IPS-15b (cell line): ENCODE measurements at regions not wholly inside any gene's neighbourhood (a gene's known extent, or its start where the extent isn't known, plus 50 kb on each side); places are given as distances from the start of the nearest gene placed in this dataset.

Experiments
- H3K27me3 ChIP-seq: one replicate; pipeline ENCODE4 v1.6.1; 2013; ENCODE audit warnings: low read length; ENCODE audit not compliant: control insufficient read depth, insufficient read depth
- H3K36me3 ChIP-seq: one replicate; pipeline ENCODE4 v1.6.1; 2013; ENCODE audit warnings: low read length; ENCODE audit not compliant: control insufficient read depth, insufficient read depth
- H3K4me1 ChIP-seq: one replicate; pipeline ENCODE4 v1.6.1; 2013; ENCODE audit warnings: mild to moderate bottlenecking, low read length; ENCODE audit not compliant: control insufficient read depth, insufficient read depth
- H3K4me3 ChIP-seq: one replicate; pipeline ENCODE4 v1.5.1; 2013; ENCODE audit warnings: low read depth, low read length
- H3K9ac ChIP-seq: one replicate; pipeline ENCODE4 v1.6.1; 2013; ENCODE audit warnings: low read depth, mild to moderate bottlenecking, low read length
- H3K9me3 ChIP-seq: one replicate; pipeline ENCODE4 v1.6.1; 2013; ENCODE audit warnings: mild to moderate bottlenecking, low read length; ENCODE audit not compliant: control insufficient read depth, insufficient read depth

- Histone ChIP-seq H3K4me3 (no peak overlapping the region), H3K9me3 (no peaks in the 10 kb centered on the region), H3K36me3 (no peaks in the 10 kb centered on the region), H3K4me1 (no peaks in the 10 kb centered on the region), H3K9ac (no peak overlapping the region), H3K27me3 (no peaks in the 10 kb centered on the region)
Observed at GRCh38 chr4:14897217-14897616, 105.1 kb upstream of the CPEB2 start.

GRCh38 chr4:14898989-14899388, 103.3 kb upstream of the CPEB2 start:
- no peak overlapping the region for H3K9ac ChIP-seq
- no peak overlapping the region for H3K4me3 ChIP-seq
- no peaks in the 10 kb centered on the region for H3K27me3 ChIP-seq
- no peaks in the 10 kb centered on the region for H3K4me1 ChIP-seq
- no peaks in the 10 kb centered on the region for H3K36me3 ChIP-seq
- no peaks in the 10 kb centered on the region for H3K9me3 ChIP-seq

GRCh38 chr4:14902342-14902741, 99.9 kb upstream of the CPEB2 start:
- H3K9me3 ChIP-seq = no peaks in the 10 kb centered on the region
- no peak overlapping the region for H3K9ac ChIP-seq
- no peak overlapping the region for H3K4me3 ChIP-seq
- H3K36me3 ChIP-seq = no peaks in the 10 kb centered on the region
- no peaks in the 10 kb centered on the region for H3K4me1 ChIP-seq
- H3K27me3 ChIP-seq = no peaks in the 10 kb centered on the region

- H3K9ac ChIP-seq = no peak overlapping the region
- no peak overlapping the region for H3K4me3 ChIP-seq
- no peaks in the 10 kb centered on the region for H3K36me3 ChIP-seq
- no peaks in the 10 kb centered on the region for H3K9me3 ChIP-seq
- no peaks in the 10 kb centered on the region for H3K27me3 ChIP-seq
- H3K4me1 ChIP-seq = no peaks in the 10 kb centered on the region
Observed at GRCh38 chr4:14903321-14903720, 99.0 kb upstream of the CPEB2 start.

- H3K4me1 ChIP-seq = no peaks in the 10 kb centered on the region
Observed at GRCh38 chr4:14906805-14907204, 95.5 kb upstream of the CPEB2 start.

GRCh38 chr4:14908635-14909034, 93.6 kb upstream of the CPEB2 start:
- H3K4me3 ChIP-seq = no peak overlapping the region
- H3K9ac ChIP-seq = no peak overlapping the region
- H3K4me1 ChIP-seq = no peaks in the 10 kb centered on the region
- no peaks in the 10 kb centered on the region for H3K9me3 ChIP-seq
- no peaks in the 10 kb centered on the region for H3K36me3 ChIP-seq
- no peaks in the 10 kb centered on the region for H3K27me3 ChIP-seq

More at GRCh38 chr4:14906805-14907204, 95.5 kb upstream of the CPEB2 start:
- Histone ChIP-seq H3K9me3 (no peaks in the 10 kb centered on the region), H3K4me3 (no peak overlapping the region), H3K9ac (no peak overlapping the region), H3K27me3 (no peaks in the 10 kb centered on the region), H3K36me3 (no peaks in the 10 kb centered on the region)

- Histone ChIP-seq H3K9me3 (no peaks in the 10 kb centered on the region), H3K36me3 (no peaks in the 10 kb centered on the region), H3K4me1 (no peaks in the 10 kb centered on the region), H3K4me3 (no peak overlapping the region), H3K27me3 (no peaks in the 10 kb centered on the region), H3K9ac (no peak overlapping the region)
Observed at GRCh38 chr4:14910411-14910810, 91.9 kb upstream of the CPEB2 start.

- Histone ChIP-seq H3K9ac (no peak overlapping the region), H3K36me3 (no peaks in the 10 kb centered on the region), H3K9me3 (no peaks in the 10 kb centered on the region), H3K4me3 (no peak overlapping the region), H3K4me1 (no peaks in the 10 kb centered on the region), H3K27me3 (no peaks in the 10 kb centered on the region)
Observed at GRCh38 chr4:14912426-14912825, 89.9 kb upstream of the CPEB2 start.

GRCh38 chr4:14915018-14915417, 87.3 kb upstream of the CPEB2 start:
- Histone ChIP-seq H3K4me3 (no peak overlapping the region), H3K36me3 (no peaks in the 10 kb centered on the region), H3K9me3 (no peaks in the 10 kb centered on the region), H3K9ac (no peak overlapping the region), H3K4me1 (no peaks in the 10 kb centered on the region), H3K27me3 (no peaks in the 10 kb centered on the region)

- no peak overlapping the region for H3K4me3 ChIP-seq
- H3K9me3 ChIP-seq = no peaks in the 10 kb centered on the region
- no peaks in the 10 kb centered on the region for H3K27me3 ChIP-seq
- H3K9ac ChIP-seq = no peak overlapping the region
- H3K36me3 ChIP-seq = no peaks in the 10 kb centered on the region
- H3K4me1 ChIP-seq = no peaks in the 10 kb centered on the region
Observed at GRCh38 chr4:14916554-14917297, 85.6 kb upstream of the CPEB2 start.

GRCh38 chr4:14917298-14917633, 85.0 kb upstream of the CPEB2 start:
- no peaks in the 10 kb centered on the region for H3K36me3 ChIP-seq
- no peak overlapping the region for H3K9ac ChIP-seq
- no peak overlapping the region for H3K4me3 ChIP-seq
- H3K4me1 ChIP-seq = no peaks in the 10 kb centered on the region
- H3K27me3 ChIP-seq = no peaks in the 10 kb centered on the region
- no peaks in the 10 kb centered on the region for H3K9me3 ChIP-seq

GRCh38 chr4:14918336-14918735, 83.9 kb upstream of the CPEB2 start:
- Histone ChIP-seq H3K4me3 (no peak overlapping the region), H3K9me3 (no peaks in the 10 kb centered on the region), H3K9ac (no peak overlapping the region), H3K4me1 (no peaks in the 10 kb centered on the region), H3K36me3 (no peaks in the 10 kb centered on the region), H3K27me3 (no peaks in the 10 kb centered on the region)
